Spleen (tissue), 7 donors: ENCODE measurements at regions not wholly inside any gene's neighbourhood (a gene's known extent, or its start where the extent isn't known, plus 50 kb on each side); places are given as distances from the start of the nearest gene placed in this dataset.

Experiments
- POLR2AphosphoS5 ChIP-seq, 3 donors: sonication (generic); formaldehyde crosslinking; IDR thresholded peaks; one replicate each; pipeline ENCODE4 v1.5.1; 2017; ENCODE audit warnings: antibody characterized with exemption in 3 of 3
- TF ChIP-seq, protein P1 (sequence below), 11 experiments: fragments of 200-600 bp in 7 of 11; fragments of 450-650 bp in 4 of 11; sonication (generic) in 4 of 11; IDR thresholded peaks in 8 of 11; conservative IDR thresholded peaks in 3 of 11; 1 replicate in 7 of 11; 2 replicates in 4 of 11; pipeline versions ENCODE4 v1.4.0 to v1.8.0; 2016 to 2021; ENCODE audit warnings: antibody characterized with exemption in 11 of 11, inconsistent platforms in 4 of 11, mild to moderate bottlenecking in 1 of 11
- donor health status: DM: no; HTN: no; CAD: no; lungs with moderate emphysema.
- donor health status: DM: no; HTN: no; CAD: no.
- donor health status: DM: no; HTN: no; CAD: no.

DNA sequence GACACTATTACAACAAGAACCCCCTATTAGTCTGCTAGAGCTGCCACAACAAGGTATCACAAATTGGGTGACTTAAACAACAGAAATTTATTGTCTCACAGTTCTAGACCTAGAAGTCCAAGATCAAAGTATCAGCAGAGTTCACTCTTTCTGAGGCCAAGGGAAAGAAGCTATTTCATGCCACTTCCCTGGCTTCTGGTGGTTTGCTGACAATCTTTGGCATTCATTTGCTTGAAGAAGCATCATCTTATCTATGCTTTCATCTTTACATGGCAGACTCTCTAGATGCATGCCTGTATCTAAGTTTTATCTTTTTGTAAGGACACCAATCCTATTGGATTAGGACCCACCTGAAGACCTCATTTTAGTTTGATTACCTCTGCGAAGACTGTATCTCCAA is 296.8 kb upstream of the MARCKS start:
- TF ChIP-seq, protein P1, sequence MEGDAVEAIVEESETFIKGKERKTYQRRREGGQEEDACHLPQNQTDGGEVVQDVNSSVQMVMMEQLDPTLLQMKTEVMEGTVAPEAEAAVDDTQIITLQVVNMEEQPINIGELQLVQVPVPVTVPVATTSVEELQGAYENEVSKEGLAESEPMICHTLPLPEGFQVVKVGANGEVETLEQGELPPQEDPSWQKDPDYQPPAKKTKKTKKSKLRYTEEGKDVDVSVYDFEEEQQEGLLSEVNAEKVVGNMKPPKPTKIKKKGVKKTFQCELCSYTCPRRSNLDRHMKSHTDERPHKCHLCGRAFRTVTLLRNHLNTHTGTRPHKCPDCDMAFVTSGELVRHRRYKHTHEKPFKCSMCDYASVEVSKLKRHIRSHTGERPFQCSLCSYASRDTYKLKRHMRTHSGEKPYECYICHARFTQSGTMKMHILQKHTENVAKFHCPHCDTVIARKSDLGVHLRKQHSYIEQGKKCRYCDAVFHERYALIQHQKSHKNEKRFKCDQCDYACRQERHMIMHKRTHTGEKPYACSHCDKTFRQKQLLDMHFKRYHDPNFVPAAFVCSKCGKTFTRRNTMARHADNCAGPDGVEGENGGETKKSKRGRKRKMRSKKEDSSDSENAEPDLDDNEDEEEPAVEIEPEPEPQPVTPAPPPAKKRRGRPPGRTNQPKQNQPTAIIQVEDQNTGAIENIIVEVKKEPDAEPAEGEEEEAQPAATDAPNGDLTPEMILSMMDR (IDR thresholded peaks at IDR 0.05 in 8 of 11, conservative IDR thresholded peaks at IDR 0.05 in 3 of 11): no peak
- no peak for TF ChIP-seq POLR2AphosphoS5 (IDR thresholded peaks at IDR 0.05)
